GM23338 (cell line): ENCODE measurements at regions not wholly inside any gene's neighbourhood (a gene's known extent, or its start where the extent isn't known, plus 50 kb on each side); places are given as distances from the start of the nearest gene placed in this dataset.

Source experiments
- ATAC-seq: fragments of 200-7000 bp; cut with Tn5 transposase; 3 replicates; pipeline ENCODE4 v1.9.1; 2020
- DNase-seq: peaks from one replicate; pipeline ENCODE4 v3.0.0-alpha.2; 2015; ENCODE audit warnings: low spot score
- H2AFZ ChIP-seq: fragments of 200-600 bp; sonication (generic); 2 replicates; pipeline ENCODE4 v1.8.0; 2016; ENCODE audit warnings: antibody characterized with exemption, mild to moderate bottlenecking, moderate library complexity
- H3F3A ChIP-seq: fragments of 200-600 bp; sonication (generic); replicated peaks from 2 replicates; pipeline ENCODE4 v1.8.0; 2017; ENCODE audit warnings: antibody characterized with exemption, mixed run types, low read depth
- H3K27ac ChIP-seq: fragments of 200-600 bp; sonication (generic); 2 replicates; pipeline ENCODE4 v1.6.1; 2016; ENCODE audit warnings: low read depth
- H3K27me3 ChIP-seq: fragments of 200-600 bp; sonication (generic); 2 replicates; pipeline ENCODE4 v1.8.0; 2016; ENCODE audit warnings: mild to moderate bottlenecking, mixed run types, moderate library complexity; ENCODE audit not compliant: insufficient read depth
- H3K36me3 ChIP-seq: fragments of 200-600 bp; sonication (generic); 2 replicates; pipeline ENCODE4 v1.8.0; 2016; ENCODE audit warnings: mild to moderate bottlenecking; ENCODE audit not compliant: insufficient read depth
- H3K4me1 ChIP-seq: fragments of 200-600 bp; sonication (generic); 2 replicates; pipeline ENCODE4 v1.8.0; 2016; ENCODE audit warnings: mild to moderate bottlenecking, moderate library complexity; ENCODE audit not compliant: insufficient read depth
- H3K4me2 ChIP-seq: fragments of 200-600 bp; sonication (generic); 2 replicates; pipeline ENCODE4 v1.7.1; 2017; ENCODE audit warnings: mixed run types
- H3K4me3 ChIP-seq: fragments of 200-600 bp; sonication (generic); 2 replicates; pipeline ENCODE4 v1.6.1; 2016; ENCODE audit warnings: mixed run types
- H3K79me2 ChIP-seq: fragments of 200-600 bp; sonication (generic); replicated peaks from 2 replicates; pipeline ENCODE4 v1.8.0; 2017; ENCODE audit warnings: mild to moderate bottlenecking; ENCODE audit not compliant: insufficient read depth
- H3K9me2 ChIP-seq: fragments of 200-600 bp; sonication (generic); 2 replicates; pipeline ENCODE4 v1.8.0; 2017; ENCODE audit not compliant: insufficient read depth
- H4K20me1 ChIP-seq: fragments of 200-600 bp; sonication (generic); replicated peaks from 2 replicates; pipeline ENCODE4 v1.8.0; 2017; ENCODE audit warnings: mild to moderate bottlenecking; ENCODE audit not compliant: insufficient read depth
- H3K27ac Mint-ChIP-seq: 2 replicates; pipeline ENCODE4 v1.8.0; 2020; ENCODE audit warnings: inconsistent platforms, mild to moderate bottlenecking, moderate library complexity, mixed read lengths
- H3K27me3 Mint-ChIP-seq: 3 replicates; pipeline ENCODE4 v1.8.0; 2022; ENCODE audit warnings: low read depth, mild to moderate bottlenecking, moderate library complexity, mixed read lengths, inconsistent platforms; ENCODE audit not compliant: insufficient read depth, poor library complexity
- H3K36me3 Mint-ChIP-seq: 3 replicates; pipeline ENCODE4 v1.8.0; 2021; ENCODE audit warnings: low read depth, mild to moderate bottlenecking, inconsistent platforms, moderate library complexity, mixed read lengths
- H3K4me1 Mint-ChIP-seq: 3 replicates; pipeline ENCODE4 v1.8.0; 2020; ENCODE audit warnings: mild to moderate bottlenecking, inconsistent platforms, mixed read lengths
- H3K4me3 Mint-ChIP-seq: 3 replicates; pipeline ENCODE4 v1.8.0; 2021; ENCODE audit warnings: moderate library complexity, mild to moderate bottlenecking, inconsistent platforms, mixed read lengths
- H3K9me3 Mint-ChIP-seq: 3 replicates; pipeline ENCODE4 v1.8.0; 2020; ENCODE audit warnings: moderate library complexity, mild to moderate bottlenecking, inconsistent platforms, mixed read lengths
- CREB1 ChIP-seq: fragments of 250-450 bp; sonication (Bioruptor Pico); IDR thresholded peaks from 2 replicates; pipeline ENCODE4 v1.5.0; 2020; ENCODE audit warnings: low read depth, mild to moderate bottlenecking, moderate library complexity
- EZH2 ChIP-seq: fragments of 200-600 bp; sonication (generic); IDR thresholded peaks from one replicate; pipeline ENCODE4 v1.8.0; 2017; ENCODE audit warnings: antibody characterized with exemption, mild to moderate bottlenecking, low read depth; ENCODE audit not compliant: unreplicated experiment
- EZH2phosphoT487 ChIP-seq: fragments of 200-600 bp; sonication (generic); IDR thresholded peaks from one replicate; pipeline ENCODE4 v1.8.1; 2018; ENCODE audit warnings: antibody characterized with exemption; ENCODE audit not compliant: unreplicated experiment
- JUNB ChIP-seq: IDR thresholded peaks from one replicate; pipeline ENCODE4 v1.6.1; 2016; ENCODE audit warnings: antibody characterized with exemption; ENCODE audit not compliant: unreplicated experiment
- NANOG ChIP-seq: IDR thresholded peaks from 2 replicates; pipeline ENCODE4 v1.6.1; 2016; ENCODE audit warnings: antibody characterized with exemption, borderline replicate concordance
- POLR2AphosphoS5 ChIP-seq: IDR thresholded peaks from 2 replicates; pipeline ENCODE4 v1.6.1; 2016; ENCODE audit warnings: antibody characterized with exemption, low read depth
- STAT1 ChIP-seq: IDR thresholded peaks from one replicate; pipeline ENCODE4 v1.6.1; 2016; ENCODE audit warnings: antibody characterized with exemption; ENCODE audit not compliant: unreplicated experiment
- ZNF114 ChIP-seq: fragments of 250-450 bp; sonication (Bioruptor Pico); IDR thresholded peaks from 2 replicates; pipeline ENCODE4 v1.5.0; 2020; ENCODE audit warnings: mild to moderate bottlenecking, moderate library complexity
- ZNF331 ChIP-seq: fragments of 250-450 bp; sonication (Bioruptor Pico); IDR thresholded peaks from 2 replicates; pipeline ENCODE4 v1.5.0; 2020; ENCODE audit warnings: low read depth, mild to moderate bottlenecking, moderate library complexity
- ZNF462 ChIP-seq: fragments of 250-450 bp; sonication (Bioruptor Pico); IDR thresholded peaks from 2 replicates; pipeline ENCODE4 v1.5.0; 2020; ENCODE audit warnings: mild to moderate bottlenecking, moderate library complexity
- TF ChIP-seq, protein P1 (sequence below), 2 experiments: fragments of 200-600 bp in 1 of 2; sonication (generic) in 1 of 2; conservative IDR thresholded peaks; 2 replicates each; pipeline versions ENCODE4 v1.5.1 to v1.6.1; 2016 to 2017; ENCODE audit warnings: antibody characterized with exemption in 2 of 2, low read depth in 2 of 2, mild to moderate bottlenecking in 2 of 2, moderate library complexity in 1 of 2
- TF ChIP-seq, protein P2 (sequence below): IDR thresholded peaks from one replicate; pipeline ENCODE4 v1.6.1; 2018; ENCODE audit warnings: antibody characterized with exemption; ENCODE audit not compliant: unreplicated experiment
- TF ChIP-seq, protein P3 (sequence below): IDR thresholded peaks from 2 replicates; pipeline ENCODE4 v1.6.1; 2016; ENCODE audit warnings: antibody characterized with exemption

GRCh38 chr3:174716956-174717505, 142.1 kb upstream of the NAALADL2 start:
- TF ChIP-seq ZNF462 (no peak), ZNF331 (CRISPR knock-in tag) (no peak), ZNF114 (CRISPR knock-in tag) (no peak), JUNB (no peak), NANOG (no peak), STAT1 (no peak), POLR2AphosphoS5 (no peak), EZH2phosphoT487 (no peak), CREB1 (CRISPR knock-in tag) (no peak), EZH2 (no peak)
- TF ChIP-seq, protein P1, sequence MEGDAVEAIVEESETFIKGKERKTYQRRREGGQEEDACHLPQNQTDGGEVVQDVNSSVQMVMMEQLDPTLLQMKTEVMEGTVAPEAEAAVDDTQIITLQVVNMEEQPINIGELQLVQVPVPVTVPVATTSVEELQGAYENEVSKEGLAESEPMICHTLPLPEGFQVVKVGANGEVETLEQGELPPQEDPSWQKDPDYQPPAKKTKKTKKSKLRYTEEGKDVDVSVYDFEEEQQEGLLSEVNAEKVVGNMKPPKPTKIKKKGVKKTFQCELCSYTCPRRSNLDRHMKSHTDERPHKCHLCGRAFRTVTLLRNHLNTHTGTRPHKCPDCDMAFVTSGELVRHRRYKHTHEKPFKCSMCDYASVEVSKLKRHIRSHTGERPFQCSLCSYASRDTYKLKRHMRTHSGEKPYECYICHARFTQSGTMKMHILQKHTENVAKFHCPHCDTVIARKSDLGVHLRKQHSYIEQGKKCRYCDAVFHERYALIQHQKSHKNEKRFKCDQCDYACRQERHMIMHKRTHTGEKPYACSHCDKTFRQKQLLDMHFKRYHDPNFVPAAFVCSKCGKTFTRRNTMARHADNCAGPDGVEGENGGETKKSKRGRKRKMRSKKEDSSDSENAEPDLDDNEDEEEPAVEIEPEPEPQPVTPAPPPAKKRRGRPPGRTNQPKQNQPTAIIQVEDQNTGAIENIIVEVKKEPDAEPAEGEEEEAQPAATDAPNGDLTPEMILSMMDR (conservative IDR thresholded peaks at IDR 0.05; ENCODE audit: low read depth in 2 of 2): no peak
- TF ChIP-seq, protein P2, sequence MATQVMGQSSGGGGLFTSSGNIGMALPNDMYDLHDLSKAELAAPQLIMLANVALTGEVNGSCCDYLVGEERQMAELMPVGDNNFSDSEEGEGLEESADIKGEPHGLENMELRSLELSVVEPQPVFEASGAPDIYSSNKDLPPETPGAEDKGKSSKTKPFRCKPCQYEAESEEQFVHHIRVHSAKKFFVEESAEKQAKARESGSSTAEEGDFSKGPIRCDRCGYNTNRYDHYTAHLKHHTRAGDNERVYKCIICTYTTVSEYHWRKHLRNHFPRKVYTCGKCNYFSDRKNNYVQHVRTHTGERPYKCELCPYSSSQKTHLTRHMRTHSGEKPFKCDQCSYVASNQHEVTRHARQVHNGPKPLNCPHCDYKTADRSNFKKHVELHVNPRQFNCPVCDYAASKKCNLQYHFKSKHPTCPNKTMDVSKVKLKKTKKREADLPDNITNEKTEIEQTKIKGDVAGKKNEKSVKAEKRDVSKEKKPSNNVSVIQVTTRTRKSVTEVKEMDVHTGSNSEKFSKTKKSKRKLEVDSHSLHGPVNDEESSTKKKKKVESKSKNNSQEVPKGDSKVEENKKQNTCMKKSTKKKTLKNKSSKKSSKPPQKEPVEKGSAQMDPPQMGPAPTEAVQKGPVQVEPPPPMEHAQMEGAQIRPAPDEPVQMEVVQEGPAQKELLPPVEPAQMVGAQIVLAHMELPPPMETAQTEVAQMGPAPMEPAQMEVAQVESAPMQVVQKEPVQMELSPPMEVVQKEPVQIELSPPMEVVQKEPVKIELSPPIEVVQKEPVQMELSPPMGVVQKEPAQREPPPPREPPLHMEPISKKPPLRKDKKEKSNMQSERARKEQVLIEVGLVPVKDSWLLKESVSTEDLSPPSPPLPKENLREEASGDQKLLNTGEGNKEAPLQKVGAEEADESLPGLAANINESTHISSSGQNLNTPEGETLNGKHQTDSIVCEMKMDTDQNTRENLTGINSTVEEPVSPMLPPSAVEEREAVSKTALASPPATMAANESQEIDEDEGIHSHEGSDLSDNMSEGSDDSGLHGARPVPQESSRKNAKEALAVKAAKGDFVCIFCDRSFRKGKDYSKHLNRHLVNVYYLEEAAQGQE: no peak
- TF ChIP-seq, protein P3, sequence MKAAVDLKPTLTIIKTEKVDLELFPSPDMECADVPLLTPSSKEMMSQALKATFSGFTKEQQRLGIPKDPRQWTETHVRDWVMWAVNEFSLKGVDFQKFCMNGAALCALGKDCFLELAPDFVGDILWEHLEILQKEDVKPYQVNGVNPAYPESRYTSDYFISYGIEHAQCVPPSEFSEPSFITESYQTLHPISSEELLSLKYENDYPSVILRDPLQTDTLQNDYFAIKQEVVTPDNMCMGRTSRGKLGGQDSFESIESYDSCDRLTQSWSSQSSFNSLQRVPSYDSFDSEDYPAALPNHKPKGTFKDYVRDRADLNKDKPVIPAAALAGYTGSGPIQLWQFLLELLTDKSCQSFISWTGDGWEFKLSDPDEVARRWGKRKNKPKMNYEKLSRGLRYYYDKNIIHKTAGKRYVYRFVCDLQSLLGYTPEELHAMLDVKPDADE: no peak
- Mint-ChIP-seq H3K4me1 (no peaks in the 10 kb centered on the region), H3K27me3 (no peaks in the 10 kb centered on the region), H3K27ac (no peak overlapping the region), H3K9me3 (peaks cover 9% of the 10 kb centered on the region; the same call in 2 of the 3 replicates), H3K4me3 (no peak overlapping the region), H3K36me3 (peaks cover 7% of the 10 kb centered on the region; the same call in 2 of the 3 replicates)
- Histone ChIP-seq H3K4me1 (no peaks in the 10 kb centered on the region), H3K4me2 (no peak overlapping the region), H4K20me1 (no peaks in the 10 kb centered on the region), H2AFZ (no peak overlapping the region), H3K4me3 (no peak overlapping the region), H3F3A (no peaks in the 10 kb centered on the region), H3K27me3 (no peaks in the 10 kb centered on the region), H3K79me2 (no peaks in the 10 kb centered on the region), H3K27ac (no peak overlapping the region), H3K36me3 (no peaks in the 10 kb centered on the region), H3K9me2 (0 out of 2 replicates have a peak, but pooled peaks cover 7% of the 10 kb centered on the region)
- DNase-seq (no peak), ATAC-seq (no peak)
